MM.1S (cell line): ENCODE measurements at regions not wholly inside any gene's neighbourhood (a gene's known extent, or its start where the extent isn't known, plus 50 kb on each side); places are given as distances from the start of the nearest gene placed in this dataset.
"Not testable (repeated sequence)": the region's sequence is repeated elsewhere in the genome, so short reads cannot be mapped to it uniquely, and the experiment has no call there.

Source experiments
- DNase-seq: peaks from one replicate; pipeline ENCODE4 v3.0.0-alpha.2; 2015
- H2AFZ ChIP-seq: fragments of 300-600 bp; sonication (generic); 2 replicates; pipeline ENCODE4 v1.6.0; 2016; ENCODE audit warnings: antibody characterized with exemption, low read length
- H3F3A ChIP-seq: fragments of 300-600 bp; sonication (generic); 2 replicates; pipeline ENCODE4 v1.6.1; 2016; ENCODE audit warnings: mild to moderate bottlenecking, antibody characterized with exemption, low read length, moderate library complexity, mixed read lengths; ENCODE audit not compliant: insufficient read depth
- H3K27ac ChIP-seq: fragments of 300-600 bp; sonication (generic); 2 replicates; pipeline ENCODE4 v1.5.1; 2016; ENCODE audit warnings: mild to moderate bottlenecking, low read length
- H3K27me3 ChIP-seq: fragments of 300-600 bp; sonication (generic); replicated peaks from 2 replicates; pipeline ENCODE4 v1.6.0; 2016; ENCODE audit warnings: low read length; ENCODE audit not compliant: insufficient read depth
- H3K36me3 ChIP-seq: fragments of 300-600 bp; sonication (generic); replicated peaks from 2 replicates; pipeline ENCODE4 v1.6.1; 2016; ENCODE audit warnings: mild to moderate bottlenecking, low read length, mixed read lengths; ENCODE audit not compliant: insufficient read depth
- H3K4me1 ChIP-seq: fragments of 300-600 bp; sonication (generic); 2 replicates; pipeline ENCODE4 v1.6.1; 2016; ENCODE audit warnings: low read length, mixed read lengths
- H3K4me2 ChIP-seq: fragments of 300-600 bp; sonication (generic); 2 replicates; pipeline ENCODE4 v1.6.0; 2016; ENCODE audit warnings: low read depth, low read length
- H3K4me3 ChIP-seq: fragments of 300-600 bp; sonication (generic); 2 replicates; pipeline ENCODE4 v1.5.1; 2016; ENCODE audit warnings: low read length, mixed read lengths
- H3K79me2 ChIP-seq: fragments of 300-600 bp; sonication (generic); 2 replicates; pipeline ENCODE4 v1.6.1; 2016; ENCODE audit warnings: mixed run types, low read length, mixed read lengths
- H3K9ac ChIP-seq: fragments of 300-600 bp; sonication (generic); 2 replicates; pipeline ENCODE4 v1.6.1; 2016; ENCODE audit warnings: low read length, mixed read lengths
- H3K9me2 ChIP-seq: fragments of 300-600 bp; sonication (generic); replicated peaks from 2 replicates; pipeline ENCODE4 v1.6.1; 2016; ENCODE audit warnings: mild to moderate bottlenecking, low read length, mixed read lengths; ENCODE audit not compliant: insufficient read depth
- H3K9me3 ChIP-seq: fragments of 300-600 bp; sonication (generic); replicated peaks from 2 replicates; pipeline ENCODE4 v1.6.1; 2016; ENCODE audit warnings: mild to moderate bottlenecking, low read length, mixed read lengths; ENCODE audit not compliant: insufficient read depth
- H4K20me1 ChIP-seq: fragments of 300-600 bp; sonication (generic); 2 replicates; pipeline ENCODE4 v1.6.1; 2016; ENCODE audit warnings: mild to moderate bottlenecking, low read length, moderate library complexity, mixed read lengths; ENCODE audit not compliant: insufficient read depth
- EZH2 ChIP-seq: fragments of 300-600 bp; sonication (generic); optimal IDR thresholded peaks from 2 replicates; pipeline ENCODE3; 2017; ENCODE audit warnings: low read depth, mild to moderate bottlenecking, antibody characterized with exemption, low read length, mixed read lengths
- EZH2phosphoT487 ChIP-seq: fragments of 300-600 bp; sonication (generic); IDR thresholded peaks from 2 replicates; pipeline ENCODE4 v1.6.1; 2018; ENCODE audit warnings: antibody characterized with exemption, low read length
- TF ChIP-seq, protein P1 (sequence below): fragments of 300-600 bp; sonication (generic); IDR thresholded peaks from 2 replicates; pipeline ENCODE4 v1.5.1; 2016; ENCODE audit warnings: antibody characterized with exemption, low read length, mixed read lengths

DNA sequence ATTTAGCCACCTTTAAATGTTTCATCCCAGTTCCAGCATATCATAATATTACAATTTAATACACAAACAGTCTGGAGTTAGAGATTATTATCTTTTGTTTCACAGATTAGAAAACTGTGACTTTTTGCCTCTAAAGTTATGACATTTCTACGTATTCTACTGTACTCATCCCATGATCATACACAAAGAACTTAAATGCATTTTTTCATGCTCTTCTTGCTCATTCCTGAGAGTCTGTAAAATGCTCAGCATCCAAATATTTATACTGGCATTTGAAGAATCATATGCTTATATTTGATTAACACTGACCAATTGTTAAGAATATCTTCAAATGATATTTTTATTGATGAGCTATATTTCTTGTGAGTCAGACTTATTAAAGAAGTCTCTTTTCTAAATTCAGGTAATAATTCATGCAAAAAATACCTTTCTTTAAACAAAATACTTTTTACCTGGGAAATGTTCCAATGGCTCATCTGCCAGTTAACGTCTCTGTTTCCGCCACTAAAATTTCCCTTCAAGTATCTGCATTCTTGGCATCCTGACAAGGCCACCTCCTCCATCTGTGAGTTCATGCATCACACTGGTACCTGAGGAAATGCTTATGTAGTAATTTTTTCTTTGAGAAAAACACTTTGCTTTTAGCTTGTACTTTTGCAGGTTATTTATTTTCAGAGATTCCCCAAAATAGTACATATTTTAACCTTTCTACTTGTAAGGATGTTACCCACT, 139.6 kb upstream of the RASA1 start:
- Histone ChIP-seq H3K9ac (no peak overlapping the region), H3K9me2 (no peaks in the 10 kb centered on the region; the same call in 1 of the 2 replicates), H3F3A (peaks cover 9% of the 10 kb centered on the region), H3K27ac (no peak overlapping the region), H3K9me3 (no peaks in the 10 kb centered on the region), H3K4me2 (no peak overlapping the region), H3K4me3 (no peak overlapping the region), H3K79me2 (no peaks in the 10 kb centered on the region), H3K27me3 (no peaks in the 10 kb centered on the region), H4K20me1 (no peaks in the 10 kb centered on the region), H3K36me3 (no peaks in the 10 kb centered on the region), H3K4me1 (peaks cover 9% of the 10 kb centered on the region), H2AFZ (no peak overlapping the region)
- DNase-seq: no peak
- TF ChIP-seq EZH2phosphoT487 (no peak), EZH2 (no peak)
- TF ChIP-seq, protein P1, sequence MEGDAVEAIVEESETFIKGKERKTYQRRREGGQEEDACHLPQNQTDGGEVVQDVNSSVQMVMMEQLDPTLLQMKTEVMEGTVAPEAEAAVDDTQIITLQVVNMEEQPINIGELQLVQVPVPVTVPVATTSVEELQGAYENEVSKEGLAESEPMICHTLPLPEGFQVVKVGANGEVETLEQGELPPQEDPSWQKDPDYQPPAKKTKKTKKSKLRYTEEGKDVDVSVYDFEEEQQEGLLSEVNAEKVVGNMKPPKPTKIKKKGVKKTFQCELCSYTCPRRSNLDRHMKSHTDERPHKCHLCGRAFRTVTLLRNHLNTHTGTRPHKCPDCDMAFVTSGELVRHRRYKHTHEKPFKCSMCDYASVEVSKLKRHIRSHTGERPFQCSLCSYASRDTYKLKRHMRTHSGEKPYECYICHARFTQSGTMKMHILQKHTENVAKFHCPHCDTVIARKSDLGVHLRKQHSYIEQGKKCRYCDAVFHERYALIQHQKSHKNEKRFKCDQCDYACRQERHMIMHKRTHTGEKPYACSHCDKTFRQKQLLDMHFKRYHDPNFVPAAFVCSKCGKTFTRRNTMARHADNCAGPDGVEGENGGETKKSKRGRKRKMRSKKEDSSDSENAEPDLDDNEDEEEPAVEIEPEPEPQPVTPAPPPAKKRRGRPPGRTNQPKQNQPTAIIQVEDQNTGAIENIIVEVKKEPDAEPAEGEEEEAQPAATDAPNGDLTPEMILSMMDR: no peak

DNA sequence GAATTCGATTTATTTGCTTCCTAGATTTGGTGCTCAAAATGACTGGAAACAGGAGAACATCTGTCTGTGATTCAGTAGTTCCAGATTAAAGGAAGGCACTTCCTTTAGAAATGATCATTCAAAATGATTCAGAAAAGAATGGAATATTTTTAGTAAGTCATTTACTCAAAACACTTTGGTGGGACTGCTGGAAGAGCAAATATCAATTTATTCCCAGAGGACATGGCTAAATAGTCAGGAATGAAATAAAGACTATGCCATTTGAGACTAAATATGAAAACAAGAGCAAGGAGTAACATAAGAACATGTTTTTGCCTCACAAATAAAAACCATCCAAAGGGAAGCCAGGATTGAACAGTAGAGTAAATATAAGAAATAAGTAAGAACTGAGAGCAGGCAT, 138.6 kb upstream of the RASA1 start:
- H3K9me3 ChIP-seq: no peaks in the 10 kb centered on the region
- H3F3A ChIP-seq: no peaks in the 10 kb centered on the region
- no peaks in the 10 kb centered on the region for H3K79me2 ChIP-seq
- no peaks in the 10 kb centered on the region; the same call in 1 of the 2 replicates for H3K9me2 ChIP-seq
- H3K4me1 ChIP-seq: 0 out of 2 replicates have a peak, but pooled peaks cover under 1% of the 10 kb centered on the region
- no peaks in the 10 kb centered on the region for H3K36me3 ChIP-seq
- H3K27me3 ChIP-seq: no peaks in the 10 kb centered on the region
- H3K4me3 ChIP-seq: no peak overlapping the region
- no peak overlapping the region for H3K27ac ChIP-seq
- H3K4me2 ChIP-seq: no peak overlapping the region
- H3K9ac ChIP-seq: no peak overlapping the region
- TF ChIP-seq EZH2phosphoT487: no peak
- no peak for TF ChIP-seq EZH2
- TF ChIP-seq, protein P1: no peak
- H2AFZ ChIP-seq: no peak overlapping the region
- no peaks in the 10 kb centered on the region for H4K20me1 ChIP-seq
- no peak for DNase-seq

DNA sequence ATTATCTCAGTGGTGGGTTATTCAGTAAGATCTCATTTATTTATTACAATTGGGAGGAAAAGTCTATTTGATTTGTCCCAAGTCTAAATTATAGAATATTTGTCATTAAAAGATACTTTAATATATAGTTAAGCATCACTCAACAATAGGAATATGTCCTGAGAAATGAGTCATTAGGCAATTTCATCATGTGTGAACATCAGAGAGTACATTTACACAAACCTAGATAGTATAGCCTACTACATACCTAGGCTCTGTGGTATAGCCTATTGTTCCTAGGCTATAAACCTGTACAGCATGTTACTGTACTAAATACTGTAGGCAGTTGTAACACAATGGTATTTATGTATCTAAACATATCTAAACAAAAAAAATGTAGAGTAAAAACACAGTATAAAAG, 135.0 kb upstream of the RASA1 start:
- Histone ChIP-seq H2AFZ (no peak overlapping the region), H3K9ac (no peak overlapping the region), H4K20me1 (no peaks in the 10 kb centered on the region), H3K27me3 (no peaks in the 10 kb centered on the region), H3K36me3 (no peaks in the 10 kb centered on the region), H3K79me2 (no peaks in the 10 kb centered on the region), H3K4me2 (no peak overlapping the region), H3K9me2 (no peaks in the 10 kb centered on the region), H3K4me1 (peaks cover 20% of the 10 kb centered on the region), H3F3A (peaks cover 20% of the 10 kb centered on the region), H3K9me3 (no peaks in the 10 kb centered on the region), H3K4me3 (no peak overlapping the region), H3K27ac (no peak overlapping the region)
- TF ChIP-seq, protein P1: no peak
- TF ChIP-seq EZH2phosphoT487 (no peak), EZH2 (no peak)
- DNase-seq: no peak

DNA sequence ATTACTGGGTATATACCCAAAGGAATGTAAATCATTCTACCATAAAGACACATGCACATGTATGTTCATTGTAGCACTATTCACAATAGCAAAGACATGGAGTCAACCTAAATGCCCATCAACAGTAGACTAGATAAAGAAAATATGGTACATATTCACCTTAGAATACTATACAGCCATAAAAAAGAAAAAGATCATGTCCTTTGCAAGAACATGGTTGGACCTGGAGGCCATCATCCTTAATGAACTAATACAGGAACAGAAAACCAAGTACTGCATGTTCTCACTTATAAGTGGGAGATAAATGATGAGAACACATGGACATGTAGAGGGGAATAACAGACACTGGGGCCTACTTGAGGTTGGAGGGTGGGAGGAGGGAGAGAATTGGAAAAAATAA, 133.2 kb upstream of the RASA1 start:
- DNase-seq, H3K9me3 ChIP-seq, H3K27ac ChIP-seq, H3K4me3 ChIP-seq, H3K36me3 ChIP-seq, H3K9me2 ChIP-seq, H4K20me1 ChIP-seq, H3K4me2 ChIP-seq, H2AFZ ChIP-seq, H3K79me2 ChIP-seq, H3K27me3 ChIP-seq, H3K9ac ChIP-seq: not testable (repeated sequence)
- Histone ChIP-seq H3K4me1 (peaks cover 39% of the 10 kb centered on the region), H3F3A (peaks cover 35% of the 10 kb centered on the region)
